ENCODE measurements at regions not wholly inside any gene's neighbourhood (a gene's known extent, or its start where the extent isn't known, plus 50 kb on each side); places are given as distances from the start of the nearest gene placed in this dataset.

DNA sequence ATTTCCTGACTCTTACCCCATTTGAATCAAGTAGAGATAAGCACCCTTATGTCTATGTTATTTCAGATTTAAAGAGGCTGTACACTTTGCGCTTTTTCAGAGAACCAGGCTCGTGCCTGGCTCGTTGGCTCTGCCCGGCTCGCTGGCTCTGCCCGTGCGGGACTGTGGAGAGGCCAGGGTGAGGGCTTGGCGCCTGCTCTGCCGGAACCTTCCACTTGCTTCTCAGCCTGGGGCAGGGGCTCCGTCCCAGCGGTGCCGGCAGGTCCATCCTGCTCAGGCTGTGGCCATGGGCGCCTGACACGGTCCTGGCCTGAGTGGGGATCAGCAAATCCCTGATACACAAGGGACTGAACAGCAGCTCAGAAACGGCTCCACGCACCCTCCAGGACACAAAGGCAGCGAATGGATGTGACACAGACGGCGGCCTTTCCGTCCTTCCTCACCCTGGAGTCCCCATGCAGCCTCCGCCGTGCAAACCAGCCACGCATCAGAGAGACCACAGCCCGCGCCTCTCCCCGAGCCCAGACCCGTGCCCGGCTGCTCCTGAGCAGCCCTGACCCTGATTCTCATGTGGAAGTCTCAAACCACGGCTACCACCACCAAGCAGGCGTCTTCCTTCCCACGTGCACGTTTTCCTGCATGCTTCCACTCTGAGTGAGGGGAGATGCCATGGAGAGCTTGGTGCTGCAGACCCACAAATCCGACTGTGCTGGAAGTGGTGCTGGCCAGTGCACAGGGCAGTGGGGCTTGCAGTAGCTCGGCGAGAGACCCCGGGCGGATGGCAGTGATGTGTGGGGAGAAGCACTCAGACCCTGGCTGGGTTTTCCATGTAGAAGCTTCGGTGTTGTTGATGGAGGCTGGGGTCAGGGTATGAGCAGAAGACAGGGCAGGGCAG lies 233.9 kb downstream of the ERMARD start:
- TF ChIP-seq ZNF274 (IDR thresholded peaks at IDR 0.05; ENCODE audit: low read depth, low read length) (no peak), YY1 (IDR thresholded peaks at IDR 0.05; ENCODE audit: insufficient read depth, insufficient read length) (no peak), SUZ12 (IDR thresholded peaks at IDR 0.05; ENCODE audit: extremely low read depth, insufficient read depth, insufficient read length) (no peak)

All from NT2/D1 (cell line).